Mammary epithelial cell (primary cell): ENCODE measurements at regions not wholly inside any gene's neighbourhood (a gene's known extent, or its start where the extent isn't known, plus 50 kb on each side); places are given as distances from the start of the nearest gene placed in this dataset.

ENCODE experiments used
- EZH2 ChIP-seq: IDR thresholded peaks from 2 replicates; pipeline ENCODE4 v1.6.1; 2012; ENCODE audit warnings: low read length, inconsistent platforms, borderline replicate concordance
- TF ChIP-seq, protein P1 (sequence below), 2 donors: IDR thresholded peaks in 1 of 2; conservative IDR thresholded peaks in 1 of 2; 2 replicates each; pipeline ENCODE4 v1.5.1; 2011 to 2012; ENCODE audit warnings: inconsistent platforms in 2 of 2, low read length in 2 of 2, mild to moderate bottlenecking in 2 of 2, control low read depth in 1 of 2, low read depth in 1 of 2; ENCODE audit not compliant: insufficient read depth in 1 of 2; ENCODE audit errors: extremely low read depth in 1 of 2

GRCh38 chr1:79895573-79895972 is 889.0 kb upstream of the ADGRL4 start:
- TF ChIP-seq, protein P1, sequence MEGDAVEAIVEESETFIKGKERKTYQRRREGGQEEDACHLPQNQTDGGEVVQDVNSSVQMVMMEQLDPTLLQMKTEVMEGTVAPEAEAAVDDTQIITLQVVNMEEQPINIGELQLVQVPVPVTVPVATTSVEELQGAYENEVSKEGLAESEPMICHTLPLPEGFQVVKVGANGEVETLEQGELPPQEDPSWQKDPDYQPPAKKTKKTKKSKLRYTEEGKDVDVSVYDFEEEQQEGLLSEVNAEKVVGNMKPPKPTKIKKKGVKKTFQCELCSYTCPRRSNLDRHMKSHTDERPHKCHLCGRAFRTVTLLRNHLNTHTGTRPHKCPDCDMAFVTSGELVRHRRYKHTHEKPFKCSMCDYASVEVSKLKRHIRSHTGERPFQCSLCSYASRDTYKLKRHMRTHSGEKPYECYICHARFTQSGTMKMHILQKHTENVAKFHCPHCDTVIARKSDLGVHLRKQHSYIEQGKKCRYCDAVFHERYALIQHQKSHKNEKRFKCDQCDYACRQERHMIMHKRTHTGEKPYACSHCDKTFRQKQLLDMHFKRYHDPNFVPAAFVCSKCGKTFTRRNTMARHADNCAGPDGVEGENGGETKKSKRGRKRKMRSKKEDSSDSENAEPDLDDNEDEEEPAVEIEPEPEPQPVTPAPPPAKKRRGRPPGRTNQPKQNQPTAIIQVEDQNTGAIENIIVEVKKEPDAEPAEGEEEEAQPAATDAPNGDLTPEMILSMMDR (conservative IDR thresholded peaks at IDR 0.05 in 1 of 2, IDR thresholded peaks at IDR 0.05 in 1 of 2; ENCODE audit: extremely low read depth in 1 of 2, insufficient read depth in 1 of 2, low read depth in 1 of 2, low read length in 2 of 2) = no peak
- TF ChIP-seq EZH2 = no peak
